ENCODE measurements at regions not wholly inside any gene's neighbourhood (a gene's known extent, or its start where the extent isn't known, plus 50 kb on each side); places are given as distances from the start of the nearest gene placed in this dataset.

DNA sequence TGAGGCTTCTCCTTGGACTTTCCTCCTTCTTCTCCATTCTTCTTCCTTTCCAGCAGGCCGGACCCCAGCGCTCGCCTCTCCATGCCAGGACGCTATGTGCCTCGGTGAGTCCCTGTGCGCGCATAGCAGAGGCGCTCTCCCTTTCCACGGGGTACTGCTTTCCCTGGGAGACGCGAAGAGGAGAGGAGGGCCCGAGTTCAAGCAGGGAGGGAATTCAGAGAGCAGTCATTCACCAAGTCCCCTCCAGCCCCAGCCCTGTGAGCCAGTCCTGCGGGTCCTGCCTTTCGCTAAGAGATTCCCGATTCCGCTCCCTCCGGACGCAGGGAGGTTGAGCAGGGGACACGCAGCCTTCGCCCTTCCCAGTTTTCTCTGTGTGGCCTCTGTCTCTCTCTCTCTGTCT is 160.4 kb downstream of the EFNB2 start:
- Histone ChIP-seq H3K4me3 (no peak overlapping the region), H3K27me3 (ENCODE audit: insufficient read depth) (no peaks in the 10 kb centered on the region), H3K36me3 (ENCODE audit: insufficient read depth) (no peaks in the 10 kb centered on the region), H3F3A (replicated peaks; ENCODE audit: low read depth) (no peaks in the 10 kb centered on the region), H3K4me1 (ENCODE audit: insufficient read depth) (peaks cover 3% of the 10 kb centered on the region; the same call in 1 of the 2 replicates), H4K20me1 (replicated peaks; ENCODE audit: insufficient read depth) (no peaks in the 10 kb centered on the region), H2AFZ (no peak overlapping the region), H3K4me2 (no peak overlapping the region), H3K27ac (ENCODE audit: low read depth) (no peak overlapping the region), H3K9me2 (ENCODE audit: insufficient read depth) (peaks cover 3% of the 10 kb centered on the region), H3K79me2 (replicated peaks; ENCODE audit: insufficient read depth) (no peaks in the 10 kb centered on the region)
- H3K27me3 Mint-ChIP-seq (ENCODE audit: insufficient read depth, low read depth, poor library complexity), result peaks cover 5% of the 10 kb centered on the region
- H3K36me3 Mint-ChIP-seq (ENCODE audit: low read depth), result no peaks in the 10 kb centered on the region
- DNase-seq (ENCODE audit: low spot score) (no peak), ATAC-seq (no peak)
- H3K4me3 Mint-ChIP-seq, result no peak overlapping the region
- H3K4me1 Mint-ChIP-seq, result peaks cover 3% of the 10 kb centered on the region; the same call in 1 of the 3 replicates
- TF ChIP-seq ZNF114 (CRISPR knock-in tag; IDR thresholded peaks at IDR 0.05), result no peak
- no peak overlapping the region for H3K27ac Mint-ChIP-seq
- H3K9me3 Mint-ChIP-seq, result no peaks in the 10 kb centered on the region

GRCh38 chr13:106374631-106375030 is 160.8 kb downstream of the EFNB2 start:
- Histone ChIP-seq H3K27ac (ENCODE audit: low read depth) (no peak overlapping the region), H3K4me1 (ENCODE audit: insufficient read depth) (peaks cover 3% of the 10 kb centered on the region; the same call in 1 of the 2 replicates), H3K4me3 (no peak overlapping the region), H3K27me3 (ENCODE audit: insufficient read depth) (no peaks in the 10 kb centered on the region), H4K20me1 (replicated peaks; ENCODE audit: insufficient read depth) (no peaks in the 10 kb centered on the region), H3K4me2 (no peak overlapping the region), H3F3A (replicated peaks; ENCODE audit: low read depth) (no peaks in the 10 kb centered on the region), H3K36me3 (ENCODE audit: insufficient read depth) (no peaks in the 10 kb centered on the region), H2AFZ (no peak overlapping the region), H3K9me2 (ENCODE audit: insufficient read depth) (no peaks in the 10 kb centered on the region), H3K79me2 (replicated peaks; ENCODE audit: insufficient read depth) (no peaks in the 10 kb centered on the region)
- Mint-ChIP-seq H3K4me1 (peaks cover 3% of the 10 kb centered on the region; the same call in 1 of the 3 replicates), H3K9me3 (no peaks in the 10 kb centered on the region), H3K27me3 (ENCODE audit: insufficient read depth, low read depth, poor library complexity) (peaks cover 5% of the 10 kb centered on the region), H3K4me3 (no peak overlapping the region), H3K36me3 (ENCODE audit: low read depth) (no peaks in the 10 kb centered on the region), H3K27ac (no peak overlapping the region)
- DNase-seq (ENCODE audit: low spot score) (no peak), ATAC-seq (no peak)
- TF ChIP-seq STAT1 (IDR thresholded peaks at IDR 0.05; ENCODE audit: unreplicated experiment) (no peak), EZH2 (IDR thresholded peaks at IDR 0.05; ENCODE audit: low read depth, unreplicated experiment) (no peak), EZH2phosphoT487 (IDR thresholded peaks at IDR 0.05; ENCODE audit: unreplicated experiment) (no peak), CTCF (conservative IDR thresholded peaks at IDR 0.05; ENCODE audit: low read depth in 2 of 2) (no peak), POLR2AphosphoS5 (IDR thresholded peaks at IDR 0.05; ENCODE audit: low read depth) (no peak), NANOG (IDR thresholded peaks at IDR 0.05; ENCODE audit: borderline replicate concordance) (no peak), ZNF331 (CRISPR knock-in tag; IDR thresholded peaks at IDR 0.05; ENCODE audit: low read depth) (no peak), CREB1 (CRISPR knock-in tag; IDR thresholded peaks at IDR 0.05; ENCODE audit: low read depth) (no peak), JUNB (IDR thresholded peaks at IDR 0.05; ENCODE audit: unreplicated experiment) (no peak)
- TF ChIP-seq, protein P1, sequence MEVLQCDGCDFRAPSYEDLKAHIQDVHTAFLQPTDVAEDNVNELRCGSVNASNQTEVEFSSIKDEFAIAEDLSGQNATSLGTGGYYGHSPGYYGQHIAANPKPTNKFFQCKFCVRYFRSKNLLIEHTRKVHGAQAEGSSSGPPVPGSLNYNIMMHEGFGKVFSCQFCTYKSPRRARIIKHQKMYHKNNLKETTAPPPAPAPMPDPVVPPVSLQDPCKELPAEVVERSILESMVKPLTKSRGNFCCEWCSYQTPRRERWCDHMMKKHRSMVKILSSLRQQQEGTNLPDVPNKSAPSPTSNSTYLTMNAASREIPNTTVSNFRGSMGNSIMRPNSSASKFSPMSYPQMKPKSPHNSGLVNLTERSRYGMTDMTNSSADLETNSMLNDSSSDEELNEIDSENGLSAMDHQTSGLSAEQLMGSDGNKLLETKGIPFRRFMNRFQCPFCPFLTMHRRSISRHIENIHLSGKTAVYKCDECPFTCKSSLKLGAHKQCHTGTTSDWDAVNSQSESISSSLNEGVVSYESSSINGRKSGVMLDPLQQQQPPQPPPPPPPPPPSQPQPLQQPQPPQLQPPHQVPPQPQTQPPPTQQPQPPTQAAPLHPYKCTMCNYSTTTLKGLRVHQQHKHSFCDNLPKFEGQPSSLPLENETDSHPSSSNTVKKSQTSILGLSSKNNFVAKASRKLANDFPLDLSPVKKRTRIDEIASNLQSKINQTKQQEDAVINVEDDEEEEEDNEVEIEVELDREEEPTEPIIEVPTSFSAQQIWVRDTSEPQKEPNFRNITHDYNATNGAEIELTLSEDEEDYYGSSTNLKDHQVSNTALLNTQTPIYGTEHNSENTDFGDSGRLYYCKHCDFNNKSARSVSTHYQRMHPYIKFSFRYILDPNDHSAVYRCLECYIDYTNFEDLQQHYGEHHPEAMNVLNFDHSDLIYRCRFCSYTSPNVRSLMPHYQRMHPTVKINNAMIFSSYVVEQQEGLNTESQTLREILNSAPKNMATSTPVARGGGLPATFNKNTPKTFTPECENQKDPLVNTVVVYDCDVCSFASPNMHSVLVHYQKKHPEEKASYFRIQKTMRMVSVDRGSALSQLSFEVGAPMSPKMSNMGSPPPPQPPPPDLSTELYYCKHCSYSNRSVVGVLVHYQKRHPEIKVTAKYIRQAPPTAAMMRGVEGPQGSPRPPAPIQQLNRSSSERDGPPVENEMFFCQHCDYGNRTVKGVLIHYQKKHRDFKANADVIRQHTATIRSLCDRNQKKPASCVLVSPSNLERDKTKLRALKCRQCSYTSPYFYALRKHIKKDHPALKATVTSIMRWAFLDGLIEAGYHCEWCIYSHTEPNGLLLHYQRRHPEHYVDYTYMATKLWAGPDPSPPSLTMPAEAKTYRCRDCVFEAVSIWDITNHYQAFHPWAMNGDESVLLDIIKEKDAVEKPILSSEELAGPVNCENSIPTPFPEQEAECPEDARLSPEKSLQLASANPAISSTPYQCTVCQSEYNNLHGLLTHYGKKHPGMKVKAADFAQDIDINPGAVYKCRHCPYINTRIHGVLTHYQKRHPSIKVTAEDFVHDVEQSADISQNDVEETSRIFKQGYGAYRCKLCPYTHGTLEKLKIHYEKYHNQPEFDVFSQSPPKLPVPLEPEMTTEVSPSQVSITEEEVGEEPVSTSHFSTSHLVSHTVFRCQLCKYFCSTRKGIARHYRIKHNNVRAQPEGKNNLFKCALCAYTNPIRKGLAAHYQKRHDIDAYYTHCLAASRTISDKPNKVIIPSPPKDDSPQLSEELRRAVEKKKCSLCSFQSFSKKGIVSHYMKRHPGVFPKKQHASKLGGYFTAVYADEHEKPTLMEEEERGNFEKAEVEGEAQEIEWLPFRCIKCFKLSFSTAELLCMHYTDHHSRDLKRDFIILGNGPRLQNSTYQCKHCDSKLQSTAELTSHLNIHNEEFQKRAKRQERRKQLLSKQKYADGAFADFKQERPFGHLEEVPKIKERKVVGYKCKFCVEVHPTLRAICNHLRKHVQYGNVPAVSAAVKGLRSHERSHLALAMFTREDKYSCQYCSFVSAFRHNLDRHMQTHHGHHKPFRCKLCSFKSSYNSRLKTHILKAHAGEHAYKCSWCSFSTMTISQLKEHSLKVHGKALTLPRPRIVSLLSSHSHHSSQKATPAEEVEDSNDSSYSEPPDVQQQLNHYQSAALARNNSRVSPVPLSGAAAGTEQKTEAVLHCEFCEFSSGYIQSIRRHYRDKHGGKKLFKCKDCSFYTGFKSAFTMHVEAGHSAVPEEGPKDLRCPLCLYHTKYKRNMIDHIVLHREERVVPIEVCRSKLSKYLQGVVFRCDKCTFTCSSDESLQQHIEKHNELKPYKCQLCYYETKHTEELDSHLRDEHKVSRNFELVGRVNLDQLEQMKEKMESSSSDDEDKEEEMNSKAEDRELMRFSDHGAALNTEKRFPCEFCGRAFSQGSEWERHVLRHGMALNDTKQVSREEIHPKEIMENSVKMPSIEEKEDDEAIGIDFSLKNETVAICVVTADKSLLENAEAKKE (CRISPR knock-in tag; IDR thresholded peaks at IDR 0.05), result no peak
- TF ChIP-seq, protein P2, sequence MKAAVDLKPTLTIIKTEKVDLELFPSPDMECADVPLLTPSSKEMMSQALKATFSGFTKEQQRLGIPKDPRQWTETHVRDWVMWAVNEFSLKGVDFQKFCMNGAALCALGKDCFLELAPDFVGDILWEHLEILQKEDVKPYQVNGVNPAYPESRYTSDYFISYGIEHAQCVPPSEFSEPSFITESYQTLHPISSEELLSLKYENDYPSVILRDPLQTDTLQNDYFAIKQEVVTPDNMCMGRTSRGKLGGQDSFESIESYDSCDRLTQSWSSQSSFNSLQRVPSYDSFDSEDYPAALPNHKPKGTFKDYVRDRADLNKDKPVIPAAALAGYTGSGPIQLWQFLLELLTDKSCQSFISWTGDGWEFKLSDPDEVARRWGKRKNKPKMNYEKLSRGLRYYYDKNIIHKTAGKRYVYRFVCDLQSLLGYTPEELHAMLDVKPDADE (IDR thresholded peaks at IDR 0.05), result no peak

All from GM23338 (cell line).